ENCODE measurements at regions not wholly inside any gene's neighbourhood (a gene's known extent, or its start where the extent isn't known, plus 50 kb on each side); places are given as distances from the start of the nearest gene placed in this dataset.

- ATAC-seq (ENCODE audit: poor library complexity) (no peak), DNase-seq (no peak)
- intact Hi-C loops (cut with DNase I), result no loop called here
These were observed 1214.8 kb upstream of the GJE1 start for GRCh38 chr6:140917911-140918310.

GRCh38 chr6:140915551-140915950, 1217.2 kb upstream of the GJE1 start:
- intact Hi-C loops (cut with DNase I), result no loop called here
- DNase-seq, result no peak
- peak; percentile 73 for ATAC-seq (ENCODE audit: poor library complexity)

GRCh38 chr6:140915103-140915502, 1217.6 kb upstream of the GJE1 start:
- intact Hi-C loops (cut with DNase I), result no loop called here
- ATAC-seq (ENCODE audit: poor library complexity), result peak; percentile 63

GRCh38 chr6:140912686-140913085, 1220.0 kb upstream of the GJE1 start:
- DNase-seq (no peak), ATAC-seq (ENCODE audit: poor library complexity) (no peak)
- intact Hi-C loops (cut with DNase I), result no loop called here

More at GRCh38 chr6:140915103-140915502, 1217.6 kb upstream of the GJE1 start:
- DNase-seq, result no peak

GRCh38 chr6:140909625-140910024, 1223.1 kb upstream of the GJE1 start:
- no peak for ATAC-seq (ENCODE audit: poor library complexity)
- intact Hi-C loops (cut with DNase I), result no loop called here
- DNase-seq, result no peak

- ATAC-seq (ENCODE audit: poor library complexity), result no peak
- no peak for DNase-seq
- intact Hi-C loops (cut with DNase I), result no loop called here
These were observed 1223.6 kb upstream of the GJE1 start for GRCh38 chr6:140909156-140909555.

GRCh38 chr6:140908505-140908904, 1224.2 kb upstream of the GJE1 start:
- intact Hi-C loops (cut with DNase I), result no loop called here
- DNase-seq, result no peak
- no peak for ATAC-seq (ENCODE audit: poor library complexity)

- DNase-seq (no peak), ATAC-seq (ENCODE audit: poor library complexity) (no peak)
- intact Hi-C loops (cut with DNase I), result no loop called here
These were observed 1225.5 kb upstream of the GJE1 start for GRCh38 chr6:140907235-140907634.

GRCh38 chr6:140905724-140906123, 1227.0 kb upstream of the GJE1 start:
- DNase-seq, result no peak
- intact Hi-C loops (cut with DNase I), result no loop called here
- ATAC-seq (ENCODE audit: poor library complexity), result no peak

- intact Hi-C loops (cut with DNase I), result no loop called here
- no peak for ATAC-seq (ENCODE audit: poor library complexity)
- no peak for DNase-seq
These were observed 1227.7 kb upstream of the GJE1 start for GRCh38 chr6:140905050-140905449.

GRCh38 chr6:140897804-140898573, 1234.7 kb upstream of the GJE1 start:
- peak; percentile 48 for DNase-seq
- intact Hi-C loops (cut with DNase I), result no loop called here
- peak; percentile 65 for ATAC-seq (ENCODE audit: poor library complexity)

- DNase-seq (no peak), ATAC-seq (ENCODE audit: poor library complexity) (no peak)
- intact Hi-C loops (cut with DNase I), result no loop called here
These were observed 1235.4 kb upstream of the GJE1 start for GRCh38 chr6:140897349-140897748.

GRCh38 chr6:140893432-140893831, 1239.3 kb upstream of the GJE1 start:
- DNase-seq (no peak), ATAC-seq (ENCODE audit: poor library complexity) (no peak)
- intact Hi-C loops (cut with DNase I), result no loop called here

- intact Hi-C loops (cut with DNase I), result no loop called here
These were observed 1252.8 kb upstream of the GJE1 start for GRCh38 chr6:140879946-140880345.

GRCh38 chr6:140874066-140874465, 1258.7 kb upstream of the GJE1 start:
- ATAC-seq (ENCODE audit: poor library complexity), result no peak
- no peak for DNase-seq

More at GRCh38 chr6:140879946-140880345, 1252.8 kb upstream of the GJE1 start:
- DNase-seq (no peak), ATAC-seq (ENCODE audit: poor library complexity) (no peak)

GRCh38 chr6:140872885-140873284, 1259.8 kb upstream of the GJE1 start:
- intact Hi-C loops (cut with DNase I), result no loop called here
- ATAC-seq (ENCODE audit: poor library complexity) (no peak), DNase-seq (no peak)

More at GRCh38 chr6:140874066-140874465, 1258.7 kb upstream of the GJE1 start:
- intact Hi-C loops (cut with DNase I), result no loop called here

GRCh38 chr6:140871911-140872310, 1260.8 kb upstream of the GJE1 start:
- intact Hi-C loops (cut with DNase I), result no loop called here
- ATAC-seq (ENCODE audit: poor library complexity), result no peak
- no peak for DNase-seq

GRCh38 chr6:140867336-140867735, 1265.4 kb upstream of the GJE1 start:
- DNase-seq (no peak), ATAC-seq (ENCODE audit: poor library complexity) (no peak)
- intact Hi-C loops (cut with DNase I), result no loop called here

GRCh38 chr6:140858381-140858971, 1274.2 kb upstream of the GJE1 start:
- intact Hi-C loops (cut with DNase I), result no loop called here
- DNase-seq (no peak), ATAC-seq (ENCODE audit: poor library complexity) (no peak)

GRCh38 chr6:140857739-140858380, 1274.9 kb upstream of the GJE1 start:
- intact Hi-C loops (cut with DNase I), result no loop called here
- no peak for DNase-seq
- peak; percentile 90 for ATAC-seq (ENCODE audit: poor library complexity)
